Spinal cord (tissue), 9 donors: ENCODE measurements at regions not wholly inside any gene's neighbourhood (a gene's known extent, or its start where the extent isn't known, plus 50 kb on each side); places are given as distances from the start of the nearest gene placed in this dataset.

Source experiments
- DNase-seq, 6 donors: peaks; one replicate each; pipeline versions ENCODE4 v3.0.0 to v3.0.0-alpha.2; 2013 to 2015; ENCODE audit warnings: low spot score in 6 of 6, low read depth in 4 of 6
- H3K27ac ChIP-seq: one replicate; pipeline ENCODE4 v1.5.1; 2013; ENCODE audit warnings: low read depth, low read length, control low read depth
- H3K27me3 ChIP-seq: one replicate; pipeline ENCODE4 v1.6.1; 2013; ENCODE audit warnings: low read length; ENCODE audit not compliant: control insufficient read depth, insufficient read depth
- H3K36me3 ChIP-seq: one replicate; pipeline ENCODE4 v1.6.1; 2013; ENCODE audit warnings: low read length; ENCODE audit not compliant: control insufficient read depth, insufficient read depth
- H3K4me1 ChIP-seq: one replicate; pipeline ENCODE4 v1.6.1; 2013; ENCODE audit warnings: low read length; ENCODE audit not compliant: control insufficient read depth, insufficient read depth
- H3K4me3 ChIP-seq: one replicate; pipeline ENCODE4 v1.5.1; 2013; ENCODE audit warnings: low read depth, low read length, control low read depth
- H3K9me3 ChIP-seq: one replicate; pipeline ENCODE4 v1.6.1; 2013; ENCODE audit warnings: low read length; ENCODE audit not compliant: control insufficient read depth, insufficient read depth
- WGBS: methylation state at CpG from one replicate; pipeline ENCODE4 v1.1.5; 2013; ENCODE audit warnings: missing lambda C conversion rate; ENCODE audit not compliant: insufficient coverage; 5-methylcytosine and 5-hydroxymethylcytosine counted together
- donor health status: healthy.

DNA sequence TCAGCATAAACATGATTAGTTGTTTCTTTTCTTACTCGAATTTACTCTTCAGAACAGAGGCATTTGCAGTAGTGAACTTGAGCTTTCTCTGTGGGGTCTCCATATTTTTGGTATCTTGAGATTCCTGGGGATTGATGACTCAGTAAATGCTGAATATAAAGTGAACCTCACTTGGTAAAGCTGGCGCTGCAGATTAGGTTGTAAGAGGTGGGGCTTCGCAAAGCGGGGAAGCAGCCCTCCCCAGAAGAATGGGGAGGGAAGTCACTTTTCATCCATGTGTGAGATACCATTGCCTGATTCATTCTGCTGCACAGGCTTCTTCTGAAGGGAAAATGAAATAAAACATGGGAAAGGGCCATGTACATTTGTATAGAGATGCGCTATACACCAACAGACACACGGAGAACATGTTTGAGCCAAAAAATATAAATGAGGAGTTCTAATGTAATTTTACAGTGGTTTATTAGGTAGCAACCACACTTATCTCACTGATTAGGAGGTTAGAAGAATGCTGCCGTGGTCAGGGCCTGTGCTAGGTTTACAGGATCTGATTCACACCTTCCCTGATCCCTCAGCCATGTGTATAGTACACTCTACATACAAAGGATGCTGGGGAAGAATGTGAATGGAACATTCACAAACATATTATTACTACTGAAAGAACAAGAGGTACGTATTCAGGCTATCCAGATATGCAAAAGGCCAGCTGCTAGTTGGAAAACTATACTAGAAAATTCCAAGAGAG is 63.5 kb downstream of the DNTTIP2 start:
- Histone ChIP-seq H3K4me1 (peaks cover 13% of the 10 kb centered on the region), H3K27me3 (no peaks in the 10 kb centered on the region), H3K27ac (no peak overlapping the region), H3K4me3 (no peak overlapping the region), H3K9me3 (no peaks in the 10 kb centered on the region), H3K36me3 (no peaks in the 10 kb centered on the region)
- peak in 1 of 6 donors; percentile 19 for DNase-seq
- WGBS: 52% methylated on average over 3 of the region's 8 CpGs

DNA sequence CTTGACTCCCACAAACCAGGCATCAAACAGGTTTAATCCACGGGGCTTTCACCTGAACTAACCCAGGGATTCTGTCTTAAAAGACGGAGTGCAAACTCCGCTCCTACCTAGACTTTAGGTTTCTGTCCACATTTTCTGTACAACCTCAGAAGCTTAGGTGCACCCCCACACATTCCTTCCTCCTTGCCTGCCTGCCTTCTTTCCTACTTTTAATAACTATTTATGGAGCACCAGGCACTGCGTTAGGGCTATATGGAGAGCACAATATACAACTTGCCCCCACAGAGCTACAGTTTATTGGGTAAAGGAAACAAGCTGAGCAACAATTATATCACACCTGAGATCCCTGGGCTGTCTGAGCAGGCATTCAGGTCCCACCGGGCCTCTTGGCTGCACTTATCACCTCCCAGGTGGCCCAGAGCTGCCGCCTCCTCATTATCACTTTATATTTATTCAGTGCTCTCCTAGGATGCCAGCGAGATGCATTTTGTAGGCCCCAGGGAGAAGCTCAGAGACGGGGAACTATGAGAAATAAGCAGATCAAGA is 64.1 kb downstream of the DNTTIP2 start:
- Histone ChIP-seq H3K27ac (no peak overlapping the region), H3K4me3 (no peak overlapping the region), H3K36me3 (no peaks in the 10 kb centered on the region), H3K9me3 (no peaks in the 10 kb centered on the region), H3K4me1 (peaks cover 13% of the 10 kb centered on the region), H3K27me3 (no peaks in the 10 kb centered on the region)
- 91% methylated on average over 3 of the region's 8 CpGs for WGBS
- peak in 2 of 6 donors; percentile 33 to 87 for DNase-seq

DNA sequence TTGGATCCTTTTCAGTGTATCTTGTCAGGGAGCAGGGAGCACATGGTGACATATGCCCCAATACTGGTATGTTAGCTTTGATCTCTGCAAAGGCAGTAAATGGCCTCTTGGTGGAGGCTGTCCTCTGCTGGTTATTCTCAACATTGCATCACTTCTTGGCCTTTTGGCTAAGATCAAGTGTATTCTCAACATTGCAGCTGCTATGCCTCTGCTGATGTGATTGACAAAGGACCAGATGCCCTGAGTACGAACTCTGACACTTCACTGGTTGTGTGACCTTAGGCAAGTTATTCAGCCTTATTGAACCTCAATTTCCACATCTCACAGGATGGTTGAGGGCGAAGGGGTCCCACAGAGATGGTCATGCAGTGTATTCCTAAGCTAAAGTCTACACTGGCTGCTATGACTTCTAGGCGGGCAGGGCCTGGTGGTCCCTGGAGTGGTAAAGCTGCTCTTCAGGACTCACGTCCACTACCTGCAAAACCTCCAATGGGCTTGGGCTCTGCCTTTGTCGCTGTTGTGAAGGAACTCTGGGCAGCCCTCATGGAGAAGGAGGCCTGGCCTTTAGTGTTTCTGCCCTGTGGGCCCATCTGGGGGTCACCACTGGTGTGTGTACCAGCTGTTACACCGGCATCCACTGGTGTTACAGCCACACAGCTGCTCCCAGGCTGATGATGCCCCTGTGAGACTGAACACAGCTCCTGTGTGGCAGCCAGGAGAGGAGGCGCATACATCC is 64.8 kb downstream of the DNTTIP2 start:
- no peaks in the 10 kb centered on the region for H3K27me3 ChIP-seq
- no peaks in the 10 kb centered on the region for H3K36me3 ChIP-seq
- H3K4me3 ChIP-seq: no peak overlapping the region
- peaks cover 13% of the 10 kb centered on the region for H3K4me1 ChIP-seq
- no peaks in the 10 kb centered on the region for H3K9me3 ChIP-seq
- H3K27ac ChIP-seq: no peak overlapping the region
- 78% methylated on average over 6 of the region's 7 CpGs for WGBS
- peak; percentile 61 to 95 (median 72) for DNase-seq

DNA sequence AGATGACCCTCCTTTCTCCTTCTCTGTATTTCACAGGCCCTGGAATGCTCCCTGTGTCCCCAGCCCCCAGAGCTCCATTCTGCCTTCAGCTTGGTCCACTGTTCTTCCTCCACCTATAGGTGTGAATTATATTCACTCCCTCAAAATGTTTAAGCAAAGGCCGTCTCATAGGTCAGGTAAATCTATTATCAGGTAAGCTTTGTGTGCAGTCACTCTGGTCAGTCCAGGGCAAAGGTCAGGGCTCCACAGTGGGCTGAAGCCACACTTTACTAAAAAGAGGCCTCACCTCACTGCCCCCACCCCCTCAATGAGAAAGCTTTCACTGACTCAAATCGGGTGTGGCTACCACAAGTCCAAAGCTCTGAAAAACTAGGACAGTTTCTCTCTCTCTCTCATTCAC is 65.9 kb downstream of the DNTTIP2 start:
- Histone ChIP-seq H3K36me3 (no peaks in the 10 kb centered on the region), H3K4me3 (no peak overlapping the region), H3K27ac (no peak overlapping the region), H3K27me3 (no peaks in the 10 kb centered on the region), H3K9me3 (peaks cover 5% of the 10 kb centered on the region), H3K4me1 (peaks cover 13% of the 10 kb centered on the region)
- no CpG with 5 or more reads among the region's 2 CpGs for WGBS
- DNase-seq: no peak

DNA sequence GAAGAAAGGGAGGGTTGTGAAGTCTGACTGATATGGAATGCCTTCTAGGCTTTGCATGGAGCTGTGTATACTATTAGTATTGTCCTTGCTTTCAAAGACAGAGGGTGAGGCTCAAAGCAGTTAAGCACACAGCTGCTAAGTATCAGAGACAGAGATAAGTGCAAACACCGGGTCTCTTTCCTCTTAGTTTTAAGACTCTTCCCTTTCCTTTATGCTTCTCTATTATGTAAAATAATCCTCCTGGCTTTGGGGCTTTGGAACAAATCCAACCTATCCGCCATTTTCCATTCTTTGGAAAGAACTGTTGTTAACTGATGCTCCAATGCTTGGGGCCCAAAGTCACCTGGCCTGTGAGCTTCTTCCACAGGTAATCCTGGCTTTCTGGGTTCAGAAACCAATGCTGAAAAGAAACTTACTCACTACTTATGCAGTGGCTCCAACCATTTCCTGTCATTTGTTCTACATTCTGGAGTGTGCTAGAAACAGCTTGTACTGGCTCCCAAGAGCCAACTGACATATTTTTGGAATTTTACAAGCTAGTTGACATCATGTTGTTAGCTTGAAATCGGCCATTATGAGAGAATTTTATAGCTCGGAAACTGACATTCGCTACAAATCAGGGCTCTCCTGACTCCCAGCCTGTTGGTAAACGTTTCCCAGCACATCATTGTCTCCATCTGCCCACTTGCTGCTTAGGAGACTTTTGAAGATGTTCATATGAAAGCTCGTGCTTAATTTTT is 67.5 kb downstream of the DNTTIP2 start:
- no peak overlapping the region for H3K27ac ChIP-seq

DNA sequence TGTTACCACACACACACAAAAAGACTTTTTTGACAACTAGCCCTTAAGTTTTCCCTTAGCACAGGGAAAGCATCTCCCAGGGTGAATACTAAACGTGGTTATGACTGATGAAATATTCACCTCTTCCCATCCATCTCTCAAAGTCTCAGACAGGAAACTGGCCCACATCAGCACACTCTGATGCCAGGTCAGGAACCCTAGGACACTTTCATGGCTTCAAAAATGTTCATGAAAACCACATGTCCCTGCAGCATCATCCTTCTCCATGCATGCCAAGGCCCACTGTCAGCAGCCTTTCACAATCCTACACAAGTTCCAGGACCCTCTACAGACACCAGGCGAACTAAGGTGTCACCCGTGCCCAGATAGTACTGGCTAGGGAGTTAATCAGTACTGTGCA is 68.7 kb downstream of the DNTTIP2 start:
- H3K9me3 ChIP-seq: peaks cover 7% of the 10 kb centered on the region
- no peaks in the 10 kb centered on the region for H3K36me3 ChIP-seq
- H3K4me1 ChIP-seq: peaks cover 10% of the 10 kb centered on the region
- no peak overlapping the region for H3K4me3 ChIP-seq
- no peaks in the 10 kb centered on the region for H3K27me3 ChIP-seq
- no peak for DNase-seq
- 71% methylated on average over 1 of the region's 3 CpGs for WGBS
- no peak overlapping the region for H3K27ac ChIP-seq

More for the DNA sequence above, 67.5 kb downstream of the DNTTIP2 start:
- Histone ChIP-seq H3K9me3 (peaks cover 7% of the 10 kb centered on the region), H3K4me1 (peaks cover 10% of the 10 kb centered on the region), H3K36me3 (no peaks in the 10 kb centered on the region), H3K27me3 (no peaks in the 10 kb centered on the region), H3K4me3 (no peak overlapping the region)
- WGBS: 79% methylated on average over 3 of the region's 7 CpGs
- peak in 2 of 6 donors; percentile 57 to 63 for DNase-seq

DNA sequence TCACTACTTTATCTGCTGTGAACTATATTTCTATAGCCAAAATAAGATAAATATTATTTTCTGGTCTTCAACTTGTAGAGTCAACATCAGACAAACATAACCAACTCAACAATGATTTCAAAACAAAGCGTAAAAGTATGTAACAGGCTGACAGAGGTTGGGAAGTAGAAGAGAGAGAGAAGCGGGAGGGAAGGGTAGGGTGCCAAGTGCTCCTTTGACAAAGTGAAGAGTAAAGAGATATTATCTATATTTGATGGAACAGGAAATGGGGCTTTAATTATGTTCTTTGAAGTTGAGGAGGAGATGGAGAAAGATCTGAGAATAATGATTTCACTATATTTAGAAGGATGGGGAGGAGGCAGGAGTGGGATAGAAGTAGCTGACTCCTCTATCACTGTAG is 70.1 kb downstream of the DNTTIP2 start:
- Histone ChIP-seq H3K36me3 (no peaks in the 10 kb centered on the region), H3K4me3 (no peak overlapping the region), H3K9me3 (peaks cover 7% of the 10 kb centered on the region), H3K4me1 (no peaks in the 10 kb centered on the region), H3K27ac (no peak overlapping the region), H3K27me3 (no peaks in the 10 kb centered on the region)
- DNase-seq: no peak
- 89% methylated on average over 1 of the region's 2 CpGs for WGBS

DNA sequence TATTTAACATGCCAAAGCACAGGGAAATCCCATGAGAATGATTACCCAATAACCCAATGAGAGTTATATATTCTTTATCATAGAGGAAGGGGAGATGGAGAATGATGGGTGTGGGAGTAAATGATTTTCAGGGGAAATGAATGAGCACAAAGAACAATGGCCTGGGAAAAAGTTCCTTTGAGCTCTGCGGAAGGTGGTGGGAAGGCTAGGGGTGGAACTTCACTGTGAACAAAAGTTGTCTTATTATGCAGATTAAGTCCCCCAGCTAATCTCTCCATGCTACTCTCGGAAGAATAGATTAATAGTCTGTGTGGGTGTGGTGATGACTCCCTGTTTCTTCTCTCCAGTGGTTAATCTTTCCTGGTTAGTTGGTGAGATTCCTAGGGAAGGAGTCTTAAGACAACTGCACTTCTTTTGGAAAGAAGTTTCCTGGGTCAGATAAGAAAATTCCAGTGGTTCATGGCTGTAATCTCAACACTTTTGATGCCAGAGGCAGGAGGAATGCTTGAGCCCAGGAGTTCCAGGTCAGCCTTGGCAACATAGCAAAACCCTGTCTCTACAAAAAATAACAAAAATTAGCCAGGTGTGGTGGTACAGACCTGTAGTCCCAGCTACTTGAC is 71.6 kb downstream of the DNTTIP2 start:
- H3K36me3 ChIP-seq: no peaks in the 10 kb centered on the region
- H3K27me3 ChIP-seq: no peaks in the 10 kb centered on the region
- no peak overlapping the region for H3K4me3 ChIP-seq
- no peak for DNase-seq
- no peaks in the 10 kb centered on the region for H3K4me1 ChIP-seq
- no CpG with 5 or more reads among the region's 2 CpGs for WGBS
- H3K27ac ChIP-seq: no peak overlapping the region
- H3K9me3 ChIP-seq: peaks cover 7% of the 10 kb centered on the region

DNA sequence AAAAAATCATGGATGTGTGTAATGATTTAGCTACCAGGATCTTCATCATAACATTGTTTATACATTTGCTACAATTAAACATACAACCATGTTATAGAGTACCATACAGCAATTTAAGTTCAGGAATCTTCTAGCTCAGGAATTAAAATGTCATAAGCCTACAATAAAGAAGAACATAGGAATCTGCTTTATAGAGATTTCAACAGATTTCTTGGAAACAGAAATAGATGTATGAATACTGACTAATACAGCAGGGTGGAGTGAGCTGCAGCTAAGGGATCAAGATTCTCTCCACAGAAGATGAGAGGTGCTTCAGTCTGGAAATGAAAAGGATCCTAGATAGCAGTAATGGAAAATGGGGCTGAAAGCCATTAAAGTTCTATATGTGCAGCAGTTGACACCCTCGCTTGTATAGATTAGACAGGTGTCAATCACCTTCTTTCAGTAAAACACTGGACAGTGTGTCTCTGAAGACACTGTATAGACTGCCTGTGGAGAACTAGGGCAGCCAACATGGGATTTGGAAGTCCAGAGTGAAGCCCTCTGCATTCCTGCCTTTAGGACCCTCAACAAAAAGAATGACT is 73.9 kb downstream of the DNTTIP2 start:
- WGBS: 86% methylated on average over 1 of the region's 1 CpG
- H3K9me3 ChIP-seq: peaks cover 7% of the 10 kb centered on the region
- no peak overlapping the region for H3K27ac ChIP-seq
- H3K36me3 ChIP-seq: no peaks in the 10 kb centered on the region
- H3K27me3 ChIP-seq: peaks cover 2% of the 10 kb centered on the region
- no peak for DNase-seq
- H3K4me3 ChIP-seq: no peak overlapping the region
- H3K4me1 ChIP-seq: no peaks in the 10 kb centered on the region
